ENCODE measurements at regions not wholly inside any gene's neighbourhood (a gene's known extent, or its start where the extent isn't known, plus 50 kb on each side); places are given as distances from the start of the nearest gene placed in this dataset.
"Not testable (repeated sequence)": the region's sequence is repeated elsewhere in the genome, so short reads cannot be mapped to it uniquely, and the experiment has no call there.

GRCh38 chr15:78708713-78709260 is 67.8 kb upstream of the CHRNB4 start:
- Histone ChIP-seq H3K27me3 (ENCODE audit: low read depth) (peaks cover 31% of the 10 kb centered on the region), H3K4me1 (peaks cover 8% of the 10 kb centered on the region), H3K27ac (replicated peaks) (no peak overlapping the region), H3K4me3 (no peak overlapping the region), H3K36me3 (no peaks in the 10 kb centered on the region), H3K9me3 (replicated peaks) (no peaks in the 10 kb centered on the region)
- DNase-seq = no peak
- intact Hi-C loops (cut with micrococcal nuclease) = loop anchor here (5.0 to 10.0 kb wide), 2 partner anchors 64 to 91 kb away; partner anchors contain the start of gene CHRNB4
- TF ChIP-seq CTCF (IDR thresholded peaks at IDR 0.05; ENCODE audit: borderline replicate concordance) = no peak

GRCh38 chr15:78706481-78707235 is 65.6 kb upstream of the CHRNB4 start:
- H3K4me3 ChIP-seq; H3K36me3 ChIP-seq; H3K4me1 ChIP-seq; DNase-seq; H3K9me3 ChIP-seq (replicated peaks); H3K27ac ChIP-seq (replicated peaks): not testable (repeated sequence)
- intact Hi-C loops (cut with micrococcal nuclease) = loop anchor here (5.0 to 10.0 kb wide), 2 partner anchors 62 to 89 kb away; partner anchors contain the start of gene CHRNB4
- H3K27me3 ChIP-seq (ENCODE audit: low read depth) = peaks cover 45% of the 10 kb centered on the region

GRCh38 chr15:78703334-78704056 is 62.5 kb upstream of the CHRNB4 start:
- H3K27ac ChIP-seq (replicated peaks); DNase-seq; H3K9me3 ChIP-seq (replicated peaks); H3K4me3 ChIP-seq; H3K36me3 ChIP-seq; H3K4me1 ChIP-seq: not testable (repeated sequence)
- H3K27me3 ChIP-seq (ENCODE audit: low read depth) = peaks cover 32% of the 10 kb centered on the region
- intact Hi-C loops (cut with micrococcal nuclease) = loop anchor here (10.0 kb wide), 1 partner anchor 59 kb away; the partner anchor contains the start of gene CHRNB4

- TF ChIP-seq CTCF (IDR thresholded peaks at IDR 0.05; ENCODE audit: borderline replicate concordance) = no peak
- H3K4me1 ChIP-seq = no peaks in the 10 kb centered on the region
- peaks cover 26% of the 10 kb centered on the region for H3K27me3 ChIP-seq (ENCODE audit: low read depth)
- H3K36me3 ChIP-seq = no peaks in the 10 kb centered on the region
- intact Hi-C loops (cut with micrococcal nuclease) = loop anchor here (10.0 kb wide), 1 partner anchor 58 kb away; the partner anchor contains the start of gene CHRNB4
- DNase-seq = no peak
- H3K4me3 ChIP-seq = no peak overlapping the region
- no peak overlapping the region for H3K27ac ChIP-seq (replicated peaks)
- H3K9me3 ChIP-seq (replicated peaks) = no peaks in the 10 kb centered on the region
Observed at GRCh38 chr15:78702609-78703333, 61.8 kb upstream of the CHRNB4 start.

GRCh38 chr15:78697449-78697848 is 56.4 kb upstream of the CHRNB4 start:
- no peaks in the 10 kb centered on the region for H3K36me3 ChIP-seq
- no peak overlapping the region for H3K27ac ChIP-seq (replicated peaks)
- H3K9me3 ChIP-seq (replicated peaks) = no peaks in the 10 kb centered on the region
- no peak for TF ChIP-seq CTCF (IDR thresholded peaks at IDR 0.05; ENCODE audit: borderline replicate concordance)
- intact Hi-C loops (cut with micrococcal nuclease) = no loop called here
- no peak for DNase-seq
- H3K27me3 ChIP-seq (ENCODE audit: low read depth) = peaks cover under 1% of the 10 kb centered on the region
- peaks cover 7% of the 10 kb centered on the region for H3K4me1 ChIP-seq
- H3K4me3 ChIP-seq = no peak overlapping the region

- no peak overlapping the region for H3K27ac ChIP-seq (replicated peaks)
- no peaks in the 10 kb centered on the region for H3K36me3 ChIP-seq
- no peak overlapping the region for H3K4me3 ChIP-seq
- DNase-seq = no peak
- TF ChIP-seq CTCF (IDR thresholded peaks at IDR 0.05; ENCODE audit: borderline replicate concordance) = no peak
- no peaks in the 10 kb centered on the region for H3K27me3 ChIP-seq (ENCODE audit: low read depth)
- no peaks in the 10 kb centered on the region for H3K9me3 ChIP-seq (replicated peaks)
- intact Hi-C loops (cut with micrococcal nuclease) = no loop called here
- peaks cover 7% of the 10 kb centered on the region for H3K4me1 ChIP-seq
Observed at GRCh38 chr15:78696436-78696835, 55.4 kb upstream of the CHRNB4 start.
